ENCODE measurements at regions not wholly inside any gene's neighbourhood (a gene's known extent, or its start where the extent isn't known, plus 50 kb on each side); places are given as distances from the start of the nearest gene placed in this dataset.
"Not testable (repeated sequence)": the region's sequence is repeated elsewhere in the genome, so short reads cannot be mapped to it uniquely, and the experiment has no call there.

GRCh38 chr9:26132746-26133312 lies 454.6 kb upstream of the TUSC1 start:
- Mint-ChIP-seq H3K4me3 (ENCODE audit: low read depth) (no peak overlapping the region), H3K4me1 (ENCODE audit: low read depth) (peaks cover 17% of the 10 kb centered on the region), H3K27ac (no peak overlapping the region), H3K9me3 (ENCODE audit: low read depth) (no peaks in the 10 kb centered on the region), H3K27me3 (no peaks in the 10 kb centered on the region), H3K36me3 (ENCODE audit: insufficient read depth) (no peaks in the 10 kb centered on the region)
- DNase-seq (ENCODE audit: low spot score, unreplicated experiment): no peak
- TF ChIP-seq, protein P1, sequence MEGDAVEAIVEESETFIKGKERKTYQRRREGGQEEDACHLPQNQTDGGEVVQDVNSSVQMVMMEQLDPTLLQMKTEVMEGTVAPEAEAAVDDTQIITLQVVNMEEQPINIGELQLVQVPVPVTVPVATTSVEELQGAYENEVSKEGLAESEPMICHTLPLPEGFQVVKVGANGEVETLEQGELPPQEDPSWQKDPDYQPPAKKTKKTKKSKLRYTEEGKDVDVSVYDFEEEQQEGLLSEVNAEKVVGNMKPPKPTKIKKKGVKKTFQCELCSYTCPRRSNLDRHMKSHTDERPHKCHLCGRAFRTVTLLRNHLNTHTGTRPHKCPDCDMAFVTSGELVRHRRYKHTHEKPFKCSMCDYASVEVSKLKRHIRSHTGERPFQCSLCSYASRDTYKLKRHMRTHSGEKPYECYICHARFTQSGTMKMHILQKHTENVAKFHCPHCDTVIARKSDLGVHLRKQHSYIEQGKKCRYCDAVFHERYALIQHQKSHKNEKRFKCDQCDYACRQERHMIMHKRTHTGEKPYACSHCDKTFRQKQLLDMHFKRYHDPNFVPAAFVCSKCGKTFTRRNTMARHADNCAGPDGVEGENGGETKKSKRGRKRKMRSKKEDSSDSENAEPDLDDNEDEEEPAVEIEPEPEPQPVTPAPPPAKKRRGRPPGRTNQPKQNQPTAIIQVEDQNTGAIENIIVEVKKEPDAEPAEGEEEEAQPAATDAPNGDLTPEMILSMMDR (IDR thresholded peaks at IDR 0.05; ENCODE audit: unreplicated experiment): no peak

- H3K36me3 Mint-ChIP-seq (ENCODE audit: insufficient read depth): no peaks in the 10 kb centered on the region
- H3K4me3 Mint-ChIP-seq (ENCODE audit: low read depth): no peak overlapping the region
- H3K9me3 Mint-ChIP-seq (ENCODE audit: low read depth): peaks cover 2% of the 10 kb centered on the region
- no peak for DNase-seq (ENCODE audit: low spot score, unreplicated experiment)
- H3K27ac Mint-ChIP-seq: no peak overlapping the region
- no peaks in the 10 kb centered on the region for H3K27me3 Mint-ChIP-seq
- TF ChIP-seq, protein P1 (IDR thresholded peaks at IDR 0.05; ENCODE audit: unreplicated experiment): no peak
- H3K4me1 Mint-ChIP-seq (ENCODE audit: low read depth): peaks cover 17% of the 10 kb centered on the region
Observed at GRCh38 chr9:26131886-26132285, 453.6 kb upstream of the TUSC1 start.

GRCh38 chr9:26129217-26129616 lies 451.0 kb upstream of the TUSC1 start:
- H3K9me3 Mint-ChIP-seq (ENCODE audit: low read depth): peaks cover 2% of the 10 kb centered on the region
- H3K4me3 Mint-ChIP-seq (ENCODE audit: low read depth): no peak overlapping the region
- peaks cover 8% of the 10 kb centered on the region for H3K4me1 Mint-ChIP-seq (ENCODE audit: low read depth)
- H3K27me3 Mint-ChIP-seq: no peaks in the 10 kb centered on the region
- TF ChIP-seq, protein P1 (IDR thresholded peaks at IDR 0.05; ENCODE audit: unreplicated experiment): no peak
- DNase-seq (ENCODE audit: low spot score, unreplicated experiment): no peak
- no peaks in the 10 kb centered on the region for H3K36me3 Mint-ChIP-seq (ENCODE audit: insufficient read depth)
- H3K27ac Mint-ChIP-seq: no peak overlapping the region

DNA sequence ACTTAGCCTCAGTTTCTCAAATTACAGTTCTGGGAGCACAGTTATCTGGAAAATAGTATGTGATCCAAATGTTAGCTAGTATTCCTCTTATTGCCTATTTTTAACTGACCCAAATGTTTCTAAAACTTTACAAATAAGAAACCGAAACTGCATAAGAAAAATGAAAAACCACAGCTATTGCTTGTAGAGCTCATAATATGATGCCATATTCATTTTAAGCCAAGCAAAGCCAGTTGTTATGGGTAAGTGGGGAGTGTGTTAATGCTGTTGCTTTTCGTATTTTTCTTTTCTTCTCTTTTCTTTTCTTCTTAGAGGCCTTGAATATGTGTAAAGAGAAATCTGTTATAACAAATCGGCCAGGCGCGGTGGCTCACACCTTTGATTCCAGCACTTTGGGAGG lies 447.4 kb upstream of the TUSC1 start:
- TF ChIP-seq, protein P1 (IDR thresholded peaks at IDR 0.05; ENCODE audit: unreplicated experiment): no peak
- Mint-ChIP-seq H3K27me3 (peaks cover 5% of the 10 kb centered on the region), H3K9me3 (ENCODE audit: low read depth) (peaks cover 2% of the 10 kb centered on the region), H3K4me3 (ENCODE audit: low read depth) (no peak overlapping the region), H3K4me1 (ENCODE audit: low read depth) (peaks cover 8% of the 10 kb centered on the region), H3K27ac (no peak overlapping the region), H3K36me3 (ENCODE audit: insufficient read depth) (no peaks in the 10 kb centered on the region)
- no peak for DNase-seq (ENCODE audit: low spot score, unreplicated experiment)

- H3K4me3 Mint-ChIP-seq (ENCODE audit: low read depth); H3K36me3 Mint-ChIP-seq (ENCODE audit: insufficient read depth); H3K9me3 Mint-ChIP-seq (ENCODE audit: low read depth): not testable (repeated sequence)
Observed at GRCh38 chr9:26116085-26116484, 437.8 kb upstream of the TUSC1 start.

GRCh38 chr9:26112724-26113123 lies 434.5 kb upstream of the TUSC1 start:
- no peak for DNase-seq (ENCODE audit: low spot score, unreplicated experiment)
- TF ChIP-seq, protein P1 (IDR thresholded peaks at IDR 0.05; ENCODE audit: unreplicated experiment): no peak
- H3K27ac Mint-ChIP-seq: no peak overlapping the region
- H3K9me3 Mint-ChIP-seq (ENCODE audit: low read depth): peaks cover 4% of the 10 kb centered on the region
- H3K4me1 Mint-ChIP-seq (ENCODE audit: low read depth): no peaks in the 10 kb centered on the region
- H3K4me3 Mint-ChIP-seq (ENCODE audit: low read depth): no peak overlapping the region
- H3K36me3 Mint-ChIP-seq (ENCODE audit: insufficient read depth): no peaks in the 10 kb centered on the region
- H3K27me3 Mint-ChIP-seq: no peaks in the 10 kb centered on the region

More at GRCh38 chr9:26116085-26116484, 437.8 kb upstream of the TUSC1 start:
- H3K4me1 Mint-ChIP-seq (ENCODE audit: low read depth); H3K27me3 Mint-ChIP-seq; H3K27ac Mint-ChIP-seq; DNase-seq (ENCODE audit: low spot score, unreplicated experiment): not testable (repeated sequence)
